VCaP (cell line): ENCODE measurements at regions not wholly inside any gene's neighbourhood (a gene's known extent, or its start where the extent isn't known, plus 50 kb on each side); places are given as distances from the start of the nearest gene placed in this dataset.

ENCODE experiments used
- H3K27ac ChIP-seq: fragments of 450-650 bp; 2 replicates; pipeline ENCODE4 v1.5.1; 2017
- CTCF ChIP-seq: fragments of 450-650 bp; conservative IDR thresholded peaks from 2 replicates; pipeline ENCODE4 v1.5.1; 2017; ENCODE audit warnings: mild to moderate bottlenecking, moderate library complexity

DNA sequence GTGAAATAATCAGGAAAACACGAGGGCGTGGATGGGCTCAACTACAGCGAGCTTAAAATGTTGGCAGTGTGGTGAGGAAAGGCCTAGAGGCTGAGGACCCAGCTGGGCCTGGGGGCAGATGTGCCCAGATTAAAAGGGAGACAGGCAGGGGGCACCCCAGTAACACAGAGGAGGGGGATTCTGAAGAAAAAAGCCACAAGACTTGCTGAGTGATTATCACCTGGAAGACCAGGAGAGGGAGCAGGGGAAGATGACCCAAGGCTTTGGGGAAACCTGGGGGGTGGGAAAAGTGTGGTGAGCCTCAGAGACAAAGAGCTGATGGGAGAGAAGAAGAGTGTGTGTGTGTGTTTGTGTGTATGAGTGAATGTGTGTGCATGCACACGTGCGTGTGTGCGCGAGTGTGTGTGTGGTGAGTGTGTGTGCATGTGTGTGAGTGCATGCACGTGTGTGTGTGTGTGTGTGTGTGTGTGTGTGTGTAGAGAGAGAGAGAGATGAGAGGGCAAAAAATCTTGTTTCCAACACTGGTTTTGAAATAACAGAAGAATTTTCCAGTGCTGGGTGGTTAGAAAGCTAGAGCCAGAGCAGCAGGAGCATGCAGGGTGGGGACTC lies 500.5 kb downstream of the BUD13 start:
- TF ChIP-seq CTCF = no peak
- H3K27ac ChIP-seq = no peak overlapping the region

DNA sequence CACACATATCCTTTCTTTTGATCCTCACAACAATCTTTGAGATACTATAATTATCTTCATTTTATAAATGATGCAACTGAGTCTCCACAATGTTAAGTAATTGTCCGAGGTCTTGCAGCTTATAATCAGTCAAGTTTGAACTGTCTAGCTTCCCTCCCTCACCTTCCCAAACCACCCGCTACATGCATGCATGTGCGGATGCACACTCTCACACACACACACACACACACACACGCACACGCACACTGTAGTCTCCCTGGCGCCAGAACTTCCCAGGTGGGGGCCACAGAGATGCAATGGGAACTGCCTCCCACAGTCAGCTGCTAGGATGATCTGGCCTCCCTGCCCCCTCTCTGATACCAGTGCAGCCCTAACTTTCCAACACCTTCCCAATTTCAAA lies 501.3 kb downstream of the BUD13 start:
- no peak for TF ChIP-seq CTCF

DNA sequence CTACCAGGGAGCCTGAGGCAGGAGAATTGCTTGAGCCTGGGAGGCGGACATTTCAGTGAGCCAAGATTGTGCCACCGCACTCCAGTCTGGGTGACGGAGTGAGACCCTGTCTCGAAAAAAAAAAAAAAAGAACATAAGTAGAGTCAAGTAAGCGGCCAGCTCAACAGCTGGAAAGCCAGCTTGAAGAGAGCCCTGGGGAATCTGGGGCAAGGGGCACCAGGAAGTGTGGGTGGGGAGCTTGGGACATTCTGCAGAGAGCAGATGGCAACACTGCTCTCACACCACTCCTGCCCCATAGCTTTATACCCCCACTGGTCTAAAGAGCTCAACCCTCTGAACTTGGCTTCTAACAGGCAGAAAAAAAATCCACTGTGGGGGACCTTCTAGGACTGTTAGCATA lies 505.6 kb downstream of the BUD13 start:
- no peak overlapping the region for H3K27ac ChIP-seq
- no peak for TF ChIP-seq CTCF

More for the DNA sequence above, 501.3 kb downstream of the BUD13 start:
- H3K27ac ChIP-seq = no peak overlapping the region

DNA sequence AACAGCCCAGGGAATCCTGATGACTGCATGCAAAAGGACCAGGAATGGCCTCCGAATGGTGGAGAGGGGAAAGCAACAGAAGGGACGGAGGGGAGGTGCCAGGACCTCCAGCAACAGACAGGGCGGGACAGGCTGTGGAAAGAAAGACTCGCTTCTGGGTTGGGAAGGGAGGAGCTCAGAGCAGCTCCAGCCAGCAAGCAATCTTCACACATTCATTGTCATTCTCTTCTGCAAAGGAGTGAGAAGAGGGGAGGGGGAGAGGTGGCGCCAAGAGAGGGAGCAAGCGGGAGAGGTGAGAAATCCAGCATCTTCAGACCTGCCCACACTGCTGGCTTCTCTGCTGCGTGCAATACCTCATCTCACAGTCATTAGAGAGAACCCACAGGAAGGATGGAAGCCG lies 509.0 kb downstream of the BUD13 start:
- no peak for TF ChIP-seq CTCF
- H3K27ac ChIP-seq = no peak overlapping the region

DNA sequence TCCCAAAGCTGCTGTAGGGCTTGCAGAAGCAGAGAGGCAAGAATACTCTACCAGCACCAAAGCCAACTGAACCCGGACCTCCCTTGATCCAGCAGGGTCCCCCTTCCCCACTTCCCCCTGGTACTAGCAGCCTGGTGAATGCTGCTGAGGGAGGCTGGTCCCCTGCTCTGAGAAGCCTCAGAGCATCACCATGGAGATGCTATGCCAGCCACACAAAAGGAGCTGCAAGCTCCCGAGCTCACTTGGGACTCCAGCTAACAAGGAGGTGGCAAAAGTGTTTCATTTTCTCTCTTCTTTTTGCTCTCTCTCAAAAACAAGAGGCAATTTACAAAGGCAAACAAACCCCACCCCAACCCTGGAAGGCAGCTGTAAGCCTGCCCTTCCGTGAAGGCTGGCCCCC lies 509.8 kb downstream of the BUD13 start:
- no peak overlapping the region for H3K27ac ChIP-seq
- TF ChIP-seq CTCF = no peak

- no peak for TF ChIP-seq CTCF
- no peak overlapping the region for H3K27ac ChIP-seq
Observed at GRCh38 chr11:116262370-116262769, 510.4 kb downstream of the BUD13 start.

DNA sequence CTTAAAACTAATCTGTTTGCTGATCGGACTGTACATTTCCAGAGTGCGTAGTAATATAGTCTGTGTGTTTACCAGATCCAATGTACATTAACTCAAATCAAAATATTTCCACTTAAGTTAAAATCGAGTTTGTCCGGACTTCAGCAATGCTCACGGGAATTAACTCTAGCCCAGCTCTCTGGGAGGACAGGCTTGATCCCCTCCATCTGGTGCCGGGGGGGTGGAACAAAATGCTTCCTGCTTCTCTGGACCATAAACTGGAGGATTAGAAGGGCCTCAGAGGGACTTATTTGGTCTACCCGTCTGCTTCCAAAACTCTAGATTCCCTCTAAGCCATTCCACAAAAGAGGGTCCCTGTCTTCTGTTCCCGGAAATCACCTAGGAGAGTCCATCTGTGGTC lies 511.2 kb downstream of the BUD13 start:
- no peak for TF ChIP-seq CTCF
- no peak overlapping the region for H3K27ac ChIP-seq
